Vagina (tissue), 2 donors: ENCODE measurements at regions not wholly inside any gene's neighbourhood (a gene's known extent, or its start where the extent isn't known, plus 50 kb on each side); places are given as distances from the start of the nearest gene placed in this dataset.

Source experiments
- DNase-seq, 2 donors: peaks; one replicate each; pipeline ENCODE4 v3.0.0-alpha.2; 2017; ENCODE audit errors: extremely low spot score in 2 of 2
- H3K27ac ChIP-seq: fragments of 200-600 bp; sonication (generic); one replicate; pipeline ENCODE4 v1.5.1; 2019
- H3K27me3 ChIP-seq: fragments of 200-600 bp; sonication (generic); one replicate; pipeline ENCODE4 v1.5.1; 2019
- H3K36me3 ChIP-seq, 2 donors: fragments of 200-600 bp; sonication (generic); one replicate each; pipeline ENCODE4 v1.5.1; 2017 to 2019
- H3K4me1 ChIP-seq: fragments of 200-600 bp; sonication (generic); one replicate; pipeline ENCODE4 v1.5.1; 2019
- H3K4me3 ChIP-seq, 2 donors: fragments of 200-600 bp; sonication (generic); 1 replicate in 1 of 2; 2 replicates in 1 of 2; pipeline ENCODE4 v1.5.1; 2016 to 2019
- H3K9me3 ChIP-seq: fragments of 200-600 bp; sonication (generic); one replicate; pipeline ENCODE4 v1.5.1; 2019
- POLR2A ChIP-seq, 2 donors: fragments of 450-650 bp; IDR thresholded peaks; one replicate each; pipeline ENCODE4 v1.6.1; 2017; ENCODE audit warnings: antibody characterized with exemption in 2 of 2, mild to moderate bottlenecking in 2 of 2, moderate library complexity in 2 of 2
- POLR2AphosphoS5 ChIP-seq, 2 donors: sonication (generic); formaldehyde crosslinking; IDR thresholded peaks; one replicate each; pipeline ENCODE4 v1.9.0; 2017; ENCODE audit warnings: antibody characterized with exemption in 2 of 2, mild to moderate bottlenecking in 2 of 2, low read depth in 1 of 2; ENCODE audit not compliant: insufficient read depth in 1 of 2
- intact Hi-C: fragments of 100-400 bp; cut with DNase I; formaldehyde crosslinking; loops from one replicate; pipeline ENCODE4 v1.15.1; 2023
- TF ChIP-seq, protein P1 (sequence below), 3 experiments: fragments of 450-650 bp in 2 of 3; fragments of 200-600 bp in 1 of 3; sonication (generic) in 1 of 3; IDR thresholded peaks; one replicate each; pipeline ENCODE4 v1.5.1; 2017 to 2019; ENCODE audit warnings: antibody characterized with exemption in 3 of 3, mild to moderate bottlenecking in 2 of 3, moderate library complexity in 2 of 3

DNA sequence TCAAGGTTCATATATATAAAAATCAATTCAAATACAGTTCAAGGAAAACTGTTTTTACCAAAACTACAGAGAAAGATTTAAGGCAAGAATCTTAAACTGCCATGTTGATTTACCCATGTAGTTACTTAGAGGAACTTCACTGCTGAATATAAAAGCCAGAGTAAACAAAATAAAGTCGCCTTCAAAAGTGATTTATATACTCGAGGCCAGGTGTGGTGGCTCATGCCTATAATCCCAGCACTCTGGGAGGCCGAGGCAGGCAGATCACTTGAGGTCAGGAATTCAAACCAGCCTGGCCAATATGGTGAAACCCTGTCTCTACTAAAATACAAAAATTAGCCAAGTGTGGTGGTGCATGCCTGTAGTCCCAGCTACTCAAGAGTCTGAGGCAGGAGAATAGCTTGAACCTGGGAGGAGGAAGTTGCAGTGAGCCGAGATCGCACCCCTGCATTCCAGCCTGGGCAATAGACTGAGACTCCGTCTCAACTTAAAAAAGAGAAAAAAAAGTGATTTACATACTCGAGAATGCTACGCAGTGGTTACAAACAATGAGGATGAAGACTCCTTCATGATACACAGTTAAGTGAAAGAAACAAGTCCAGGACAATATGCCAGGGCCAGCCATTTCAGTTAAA is 54.1 kb upstream of the CNEP1R1 start:
- DNase-seq, result no peak
- Histone ChIP-seq H3K27ac (no peak overlapping the region), H3K36me3 (no peaks in the 10 kb centered on the region), H3K4me1 (no peaks in the 10 kb centered on the region), H3K9me3 (no peaks in the 10 kb centered on the region), H3K27me3 (no peaks in the 10 kb centered on the region), H3K4me3 (no peak overlapping the region)
- intact Hi-C loops, result no loop called here
- TF ChIP-seq POLR2A (IDR thresholded peaks at IDR 0.05), result no peak
- TF ChIP-seq, protein P1, sequence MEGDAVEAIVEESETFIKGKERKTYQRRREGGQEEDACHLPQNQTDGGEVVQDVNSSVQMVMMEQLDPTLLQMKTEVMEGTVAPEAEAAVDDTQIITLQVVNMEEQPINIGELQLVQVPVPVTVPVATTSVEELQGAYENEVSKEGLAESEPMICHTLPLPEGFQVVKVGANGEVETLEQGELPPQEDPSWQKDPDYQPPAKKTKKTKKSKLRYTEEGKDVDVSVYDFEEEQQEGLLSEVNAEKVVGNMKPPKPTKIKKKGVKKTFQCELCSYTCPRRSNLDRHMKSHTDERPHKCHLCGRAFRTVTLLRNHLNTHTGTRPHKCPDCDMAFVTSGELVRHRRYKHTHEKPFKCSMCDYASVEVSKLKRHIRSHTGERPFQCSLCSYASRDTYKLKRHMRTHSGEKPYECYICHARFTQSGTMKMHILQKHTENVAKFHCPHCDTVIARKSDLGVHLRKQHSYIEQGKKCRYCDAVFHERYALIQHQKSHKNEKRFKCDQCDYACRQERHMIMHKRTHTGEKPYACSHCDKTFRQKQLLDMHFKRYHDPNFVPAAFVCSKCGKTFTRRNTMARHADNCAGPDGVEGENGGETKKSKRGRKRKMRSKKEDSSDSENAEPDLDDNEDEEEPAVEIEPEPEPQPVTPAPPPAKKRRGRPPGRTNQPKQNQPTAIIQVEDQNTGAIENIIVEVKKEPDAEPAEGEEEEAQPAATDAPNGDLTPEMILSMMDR (IDR thresholded peaks at IDR 0.05), result no peak
- TF ChIP-seq POLR2AphosphoS5 (IDR thresholded peaks at IDR 0.05; ENCODE audit: insufficient read depth in 1 of 2, low read depth in 1 of 2), result no peak

DNA sequence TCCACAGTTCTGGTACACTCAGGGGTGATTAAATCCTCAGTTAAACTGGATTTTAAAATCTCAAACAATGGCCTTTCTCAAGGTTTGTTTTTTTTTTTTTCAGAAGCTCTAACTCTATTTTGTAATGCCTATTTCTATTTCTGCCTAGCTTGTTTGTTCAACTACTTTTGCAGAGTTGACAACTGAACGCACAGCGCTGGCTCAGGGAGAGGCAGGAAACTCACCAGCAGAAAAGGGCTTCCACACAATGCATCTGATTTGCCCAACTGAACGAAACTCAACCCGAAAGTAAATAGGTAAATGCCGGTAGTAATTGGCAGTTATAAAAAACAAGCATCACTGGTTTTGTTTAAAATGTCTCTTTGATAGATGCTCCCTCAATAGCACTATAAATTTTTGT is 52.7 kb upstream of the CNEP1R1 start:
- Histone ChIP-seq H3K9me3 (no peaks in the 10 kb centered on the region), H3K4me3 (no peak overlapping the region), H3K27ac (no peak overlapping the region), H3K4me1 (no peaks in the 10 kb centered on the region), H3K36me3 (no peaks in the 10 kb centered on the region), H3K27me3 (no peaks in the 10 kb centered on the region)
- DNase-seq, result no peak
- TF ChIP-seq POLR2A (IDR thresholded peaks at IDR 0.05) (no peak), POLR2AphosphoS5 (IDR thresholded peaks at IDR 0.05; ENCODE audit: insufficient read depth in 1 of 2, low read depth in 1 of 2) (no peak)
- TF ChIP-seq, protein P1 (IDR thresholded peaks at IDR 0.05), result no peak
- intact Hi-C loops, result no loop called here

DNA sequence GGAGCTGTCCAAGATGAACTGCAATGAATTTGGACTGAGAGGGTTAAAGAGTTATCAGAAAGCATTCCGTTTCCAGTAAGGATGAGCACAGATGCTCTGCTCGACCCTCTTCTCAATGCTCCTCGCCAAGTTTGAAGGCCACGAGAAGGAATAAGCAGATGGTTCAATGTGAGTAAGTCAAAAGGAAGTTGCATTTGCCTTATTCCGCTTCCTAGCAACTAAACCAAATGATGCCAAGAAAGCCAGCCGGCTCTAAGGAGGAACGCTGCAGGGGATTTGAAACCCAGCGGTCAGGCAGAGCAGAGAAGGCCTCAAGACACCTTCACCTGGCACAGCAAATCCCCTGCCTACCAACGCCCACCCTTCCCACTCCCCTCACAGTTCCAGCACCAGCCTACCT is 52.1 kb upstream of the CNEP1R1 start:
- DNase-seq, result no peak

More for the DNA sequence above, 52.1 kb upstream of the CNEP1R1 start:
- Histone ChIP-seq H3K4me1 (no peaks in the 10 kb centered on the region), H3K36me3 (no peaks in the 10 kb centered on the region), H3K27ac (no peak overlapping the region), H3K27me3 (no peaks in the 10 kb centered on the region), H3K4me3 (no peak overlapping the region), H3K9me3 (no peaks in the 10 kb centered on the region)
- TF ChIP-seq POLR2A (IDR thresholded peaks at IDR 0.05), result no peak
- TF ChIP-seq, protein P1 (IDR thresholded peaks at IDR 0.05), result no peak
- no peak for TF ChIP-seq POLR2AphosphoS5 (IDR thresholded peaks at IDR 0.05; ENCODE audit: insufficient read depth in 1 of 2, low read depth in 1 of 2)
- intact Hi-C loops, result no loop called here
